ENCODE measurements at regions not wholly inside any gene's neighbourhood (a gene's known extent, or its start where the extent isn't known, plus 50 kb on each side); places are given as distances from the start of the nearest gene placed in this dataset.
"Not testable (repeated sequence)": the region's sequence is repeated elsewhere in the genome, so short reads cannot be mapped to it uniquely, and the experiment has no call there.

- not testable (repeated sequence) for H3K4me3 ChIP-seq (replicated peaks in 1 of 2; ENCODE audit: low read depth in 2 of 2, low read length in 2 of 2); DNase-seq (ENCODE audit: low read depth in 2 of 2)
Observed at GRCh38 chr15:20207198-20207597, 334.4 kb downstream of the GOLGA6L6 start.

GRCh38 chr15:20204177-20204866, 337.3 kb downstream of the GOLGA6L6 start:
- DNase-seq (ENCODE audit: low read depth in 2 of 2); H3K4me3 ChIP-seq (replicated peaks in 1 of 2; ENCODE audit: low read depth in 2 of 2, low read length in 2 of 2): not testable (repeated sequence)

- not testable (repeated sequence) for H3K4me3 ChIP-seq (replicated peaks in 1 of 2; ENCODE audit: low read depth in 2 of 2, low read length in 2 of 2); DNase-seq (ENCODE audit: low read depth in 2 of 2)
Observed at GRCh38 chr15:20203649-20204150, 337.9 kb downstream of the GOLGA6L6 start.

GRCh38 chr15:20194591-20195198, 346.9 kb downstream of the GOLGA6L6 start:
- not testable (repeated sequence) for H3K4me3 ChIP-seq (replicated peaks in 1 of 2; ENCODE audit: low read depth in 2 of 2, low read length in 2 of 2); DNase-seq (ENCODE audit: low read depth in 2 of 2)

DNA sequence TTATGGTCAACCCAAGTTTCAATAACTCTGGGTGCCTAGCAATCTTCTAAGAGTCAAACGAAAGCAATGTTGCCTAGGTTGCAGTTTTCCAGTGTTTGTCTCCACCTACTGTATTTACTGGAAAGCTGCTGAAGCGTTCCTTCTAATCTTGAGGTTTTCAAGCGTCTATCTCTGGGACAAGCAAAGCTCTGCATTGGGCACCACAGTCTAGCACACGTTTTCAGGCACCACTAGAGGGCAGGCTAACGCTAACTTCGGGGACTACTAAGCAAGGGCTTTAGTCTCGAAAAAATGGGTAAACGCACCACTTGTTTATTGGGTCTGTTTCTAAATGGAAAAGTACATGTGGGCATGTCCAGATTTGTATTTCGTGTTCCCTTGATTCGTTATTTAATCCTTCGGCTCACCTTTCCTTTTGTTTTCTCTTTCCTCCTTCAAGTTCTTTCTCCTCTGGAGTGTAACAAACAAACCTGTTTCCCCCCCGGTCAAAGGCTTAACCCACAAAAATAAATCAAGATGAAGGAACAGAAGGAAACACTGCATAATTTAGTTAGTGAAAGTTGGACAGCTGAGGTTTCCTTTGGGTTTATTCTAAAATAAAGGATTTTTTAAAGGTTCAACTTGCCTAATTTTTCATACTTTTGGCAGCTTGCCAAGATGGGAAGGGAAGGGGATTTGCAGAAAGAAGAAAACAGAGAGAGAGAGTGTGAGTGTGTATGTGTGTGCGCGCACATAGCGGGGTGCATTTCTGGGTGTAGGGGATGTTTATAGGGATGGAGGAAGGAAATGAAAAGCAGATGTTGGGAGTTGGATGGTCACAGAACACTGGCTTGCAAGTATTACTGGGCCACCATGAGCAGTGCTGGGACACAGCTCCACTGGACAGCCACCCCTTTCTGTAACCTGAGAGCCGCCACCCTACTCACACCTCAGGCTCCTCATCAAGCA, 348.3 kb downstream of the GOLGA6L6 start:
- DNase-seq (ENCODE audit: low read depth in 2 of 2) = peak in 1 of 2 donors; percentile 2
- not testable (repeated sequence) for H3K4me3 ChIP-seq (replicated peaks in 1 of 2; ENCODE audit: low read depth in 2 of 2, low read length in 2 of 2)

DNA sequence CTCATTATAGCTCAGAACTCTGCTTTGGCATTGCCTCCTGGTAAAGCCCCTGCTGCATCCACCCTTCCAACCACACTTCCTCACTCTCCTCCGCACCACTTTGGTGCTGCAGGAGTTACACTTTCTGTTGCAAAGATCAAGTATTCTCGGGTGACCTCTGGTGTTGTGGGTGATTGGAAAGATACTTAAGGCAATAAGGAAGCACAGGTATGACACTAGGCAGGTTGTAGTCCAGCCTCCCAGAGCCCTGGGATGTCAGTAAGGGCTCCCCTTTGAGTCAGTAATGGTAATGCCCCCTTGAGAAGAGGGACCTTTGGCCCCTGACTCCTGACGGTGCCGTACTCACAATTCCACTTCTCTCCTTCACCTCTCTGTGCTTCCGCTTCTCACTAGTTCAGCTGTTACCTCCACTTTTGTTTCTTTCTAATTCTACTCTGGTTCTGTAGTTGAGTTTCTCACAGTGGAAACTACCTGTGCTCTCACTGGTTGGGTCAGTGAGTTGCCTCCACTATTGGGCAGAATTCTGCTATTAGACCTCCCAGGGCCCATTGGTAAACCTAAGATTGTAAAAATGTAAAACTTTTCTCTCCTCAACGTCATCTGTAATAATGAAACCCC, 350.0 kb downstream of the GOLGA6L6 start:
- not testable (repeated sequence) for DNase-seq (ENCODE audit: low read depth in 2 of 2); H3K4me3 ChIP-seq (replicated peaks in 1 of 2; ENCODE audit: low read depth in 2 of 2, low read length in 2 of 2)

DNA sequence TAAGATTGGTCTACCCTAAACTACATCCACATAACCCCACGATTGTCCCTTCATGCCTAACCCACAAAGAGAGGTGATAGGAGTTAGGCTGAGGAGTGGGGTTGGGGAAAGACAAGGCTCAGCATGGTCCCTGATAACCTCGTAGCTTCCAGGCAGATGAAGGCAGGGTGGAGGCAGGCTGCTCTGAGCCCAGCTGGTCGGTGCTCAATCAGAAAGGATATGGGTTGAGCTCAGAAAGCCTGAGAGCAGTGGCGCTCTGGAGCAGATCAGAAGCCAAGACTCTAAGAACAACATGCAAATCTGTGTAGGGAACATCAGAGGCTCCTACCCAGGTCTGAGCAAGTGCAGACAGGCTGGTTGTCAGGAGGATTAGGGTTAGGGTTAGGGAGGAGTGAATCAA, 353.0 kb downstream of the GOLGA6L6 start:
- DNase-seq (ENCODE audit: low read depth in 2 of 2); H3K4me3 ChIP-seq (replicated peaks in 1 of 2; ENCODE audit: low read depth in 2 of 2, low read length in 2 of 2): not testable (repeated sequence)

GRCh38 chr15:20187370-20188355, 353.9 kb downstream of the GOLGA6L6 start:
- not testable (repeated sequence) for H3K4me3 ChIP-seq (replicated peaks in 1 of 2; ENCODE audit: low read depth in 2 of 2, low read length in 2 of 2); DNase-seq (ENCODE audit: low read depth in 2 of 2)

DNA sequence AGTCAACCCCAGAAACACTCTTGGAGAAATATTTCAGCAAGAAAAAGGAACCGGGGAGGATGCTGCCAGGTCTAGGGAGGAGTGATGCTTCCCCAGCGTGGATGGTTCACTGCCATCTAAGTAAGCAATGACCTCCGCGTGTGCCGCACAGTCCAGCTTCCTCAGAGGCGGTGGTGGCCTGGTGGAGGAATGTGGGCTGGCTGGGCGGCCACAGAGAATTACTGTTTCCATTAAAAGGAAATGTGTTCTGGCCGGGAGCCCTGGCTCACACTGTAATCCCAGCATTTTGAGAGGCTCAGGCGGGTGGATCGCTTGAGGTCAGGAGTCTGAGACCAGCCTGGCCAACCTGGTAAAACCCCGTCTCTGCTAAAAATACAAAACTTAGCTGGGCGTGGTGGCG, 356.7 kb downstream of the GOLGA6L6 start:
- not testable (repeated sequence) for DNase-seq (ENCODE audit: low read depth in 2 of 2); H3K4me3 ChIP-seq (replicated peaks in 1 of 2; ENCODE audit: low read depth in 2 of 2, low read length in 2 of 2)

DNA sequence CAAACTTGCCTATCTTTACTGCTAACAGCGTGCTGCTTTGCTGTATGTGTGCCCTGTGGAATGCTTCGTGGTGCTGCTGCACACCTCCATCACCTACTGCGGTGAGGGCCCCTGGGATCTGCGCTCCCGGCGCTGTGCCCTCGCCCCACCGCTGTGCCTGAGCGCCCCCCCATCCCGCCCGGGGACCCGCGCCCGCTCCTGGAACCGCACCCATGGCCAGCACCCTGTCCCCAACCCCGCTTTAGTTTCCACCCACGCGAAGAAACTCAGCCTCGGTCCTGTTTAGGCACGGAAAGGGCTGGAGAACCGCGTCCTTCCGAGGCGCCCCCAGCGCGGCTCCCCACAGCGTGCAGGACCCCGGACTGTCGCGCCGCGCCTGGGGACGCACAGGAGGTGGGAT, 373.4 kb downstream of the GOLGA6L6 start:
- not testable (repeated sequence) for H3K4me3 ChIP-seq (replicated peaks in 1 of 2; ENCODE audit: low read depth in 2 of 2, low read length in 2 of 2); DNase-seq (ENCODE audit: low read depth in 2 of 2)

GRCh38 chr15:20153528-20153927, 388.1 kb downstream of the GOLGA6L6 start:
- not testable (repeated sequence) for DNase-seq (ENCODE audit: low read depth in 2 of 2)

GRCh38 chr15:20148679-20149078, 392.9 kb downstream of the GOLGA6L6 start:
- DNase-seq (ENCODE audit: low read depth in 2 of 2); H3K4me3 ChIP-seq (replicated peaks in 1 of 2; ENCODE audit: low read depth in 2 of 2, low read length in 2 of 2): not testable (repeated sequence)

More at GRCh38 chr15:20153528-20153927, 388.1 kb downstream of the GOLGA6L6 start:
- H3K4me3 ChIP-seq (replicated peaks in 1 of 2; ENCODE audit: low read depth in 2 of 2, low read length in 2 of 2) = not testable (repeated sequence)

GRCh38 chr15:20148008-20148407, 393.6 kb downstream of the GOLGA6L6 start:
- not testable (repeated sequence) for DNase-seq (ENCODE audit: low read depth in 2 of 2); H3K4me3 ChIP-seq (replicated peaks in 1 of 2; ENCODE audit: low read depth in 2 of 2, low read length in 2 of 2)

DNA sequence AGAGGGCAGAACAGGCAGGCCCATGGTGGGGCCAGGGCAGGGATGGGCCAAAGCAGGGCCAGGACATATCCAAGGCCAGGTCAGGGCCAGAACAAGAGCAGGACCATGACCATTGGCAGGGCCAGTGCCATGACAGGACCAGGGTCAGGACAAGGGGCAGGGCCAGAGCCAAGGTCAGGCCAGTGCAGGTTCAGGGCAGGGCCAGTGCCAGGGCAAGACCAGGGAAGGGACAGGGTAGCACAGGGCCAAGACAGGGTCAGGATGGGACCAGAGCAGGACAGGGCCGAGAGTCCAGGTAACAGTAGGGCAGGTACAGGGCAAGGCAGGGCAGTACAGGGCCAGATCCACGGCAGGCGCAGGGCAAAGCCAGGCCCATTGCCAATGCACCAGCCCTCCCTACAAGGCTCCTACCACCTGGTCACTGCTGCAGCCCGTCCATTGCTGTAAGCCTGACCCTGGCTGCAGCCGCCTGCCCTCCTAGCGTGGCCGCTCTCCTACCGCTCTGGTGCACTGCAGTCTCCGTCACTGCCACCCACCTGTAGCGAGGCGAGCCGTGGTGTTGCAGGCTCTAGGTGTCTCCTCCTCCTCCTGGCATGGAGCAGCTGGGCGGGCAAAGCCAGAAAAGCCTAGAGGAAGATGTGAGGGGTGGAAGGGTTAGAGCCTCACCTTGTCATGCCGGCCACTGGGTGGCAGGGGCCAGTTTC, 397.1 kb downstream of the GOLGA6L6 start:
- H3K4me3 ChIP-seq (replicated peaks in 1 of 2; ENCODE audit: low read depth in 2 of 2, low read length in 2 of 2); DNase-seq (ENCODE audit: low read depth in 2 of 2): not testable (repeated sequence)

GRCh38 chr15:20142906-20143305, 398.7 kb downstream of the GOLGA6L6 start:
- not testable (repeated sequence) for H3K4me3 ChIP-seq (replicated peaks in 1 of 2; ENCODE audit: low read depth in 2 of 2, low read length in 2 of 2); DNase-seq (ENCODE audit: low read depth in 2 of 2)

GRCh38 chr15:20142410-20142809, 399.2 kb downstream of the GOLGA6L6 start:
- not testable (repeated sequence) for DNase-seq (ENCODE audit: low read depth in 2 of 2); H3K4me3 ChIP-seq (replicated peaks in 1 of 2; ENCODE audit: low read depth in 2 of 2, low read length in 2 of 2)

All from cardiac fibroblast (primary cell).